A673 (cell line): ENCODE measurements at regions not wholly inside any gene's neighbourhood (a gene's known extent, or its start where the extent isn't known, plus 50 kb on each side); places are given as distances from the start of the nearest gene placed in this dataset.

Source experiments
- CTCF ChIP-seq: fragments of 300-800, 200-600 bp; sonication (generic); conservative IDR thresholded peaks from 2 replicates; pipeline ENCODE4 v1.5.1; 2017; ENCODE audit warnings: low read depth, mild to moderate bottlenecking, antibody characterized with exemption, low read length, moderate library complexity, mixed read lengths
- EZH2 ChIP-seq: fragments of 200-600 bp; sonication (generic); IDR thresholded peaks from 2 replicates; pipeline ENCODE4 v1.6.1; 2017; ENCODE audit warnings: borderline replicate concordance, low read depth, mild to moderate bottlenecking, mixed read lengths, antibody characterized with exemption, low read length; ENCODE audit not compliant: poor library complexity, severe bottlenecking

DNA sequence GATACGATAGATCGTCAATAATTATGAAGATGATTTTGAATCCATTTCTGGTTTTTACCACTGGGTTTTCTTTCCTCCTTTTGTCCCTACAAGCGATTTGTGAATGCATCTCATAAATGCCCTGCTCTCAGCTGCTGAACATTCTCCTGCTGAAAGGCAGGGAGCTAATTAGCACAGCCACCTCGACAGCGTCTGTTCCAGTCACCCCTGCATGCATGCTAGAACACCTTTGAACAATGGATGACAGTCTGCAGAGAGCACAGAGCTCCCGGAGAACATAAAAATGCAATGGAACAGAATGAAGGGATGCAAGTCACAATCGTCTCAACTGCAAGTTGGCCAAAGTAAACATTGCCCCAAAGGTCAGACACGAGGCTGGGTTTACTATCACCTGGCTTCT is 105.8 kb downstream of the SLC35B3 start:
- no peak for TF ChIP-seq CTCF
- no peak for TF ChIP-seq EZH2
